ENCODE measurements at regions not wholly inside any gene's neighbourhood (a gene's known extent, or its start where the extent isn't known, plus 50 kb on each side); places are given as distances from the start of the nearest gene placed in this dataset.

GRCh38 chr7:155173905-155174304 lies 103.8 kb downstream of the HTR5A start:
- DNase-seq (ENCODE audit: low read depth): no peak
- no peak for TF ChIP-seq CTCF (conservative IDR thresholded peaks at IDR 0.05; ENCODE audit: low read depth, low read length)
- no peak overlapping the region for H3K4me3 ChIP-seq (ENCODE audit: low read depth, low read length)

GRCh38 chr7:155178096-155178495 lies 108.0 kb downstream of the HTR5A start:
- DNase-seq (ENCODE audit: low read depth): no peak

GRCh38 chr7:155181768-155182167 lies 111.6 kb downstream of the HTR5A start:
- DNase-seq (ENCODE audit: low read depth): no peak
- no peak overlapping the region for H3K4me3 ChIP-seq (ENCODE audit: low read depth, low read length)
- TF ChIP-seq CTCF (conservative IDR thresholded peaks at IDR 0.05; ENCODE audit: low read depth, low read length): no peak

More at GRCh38 chr7:155178096-155178495, 108.0 kb downstream of the HTR5A start:
- no peak overlapping the region for H3K4me3 ChIP-seq (ENCODE audit: low read depth, low read length)
- TF ChIP-seq CTCF (conservative IDR thresholded peaks at IDR 0.05; ENCODE audit: low read depth, low read length): no peak

GRCh38 chr7:155182406-155182970 lies 112.4 kb downstream of the HTR5A start:
- DNase-seq (ENCODE audit: low read depth): no peak
- H3K4me3 ChIP-seq (ENCODE audit: low read depth, low read length): no peak overlapping the region
- TF ChIP-seq CTCF (conservative IDR thresholded peaks at IDR 0.05; ENCODE audit: low read depth, low read length): no peak

GRCh38 chr7:155183655-155184054 lies 113.5 kb downstream of the HTR5A start:
- no peak for DNase-seq (ENCODE audit: low read depth)
- no peak overlapping the region for H3K4me3 ChIP-seq (ENCODE audit: low read depth, low read length)
- no peak for TF ChIP-seq CTCF (conservative IDR thresholded peaks at IDR 0.05; ENCODE audit: low read depth, low read length)

- no peak for TF ChIP-seq CTCF (conservative IDR thresholded peaks at IDR 0.05; ENCODE audit: low read depth, low read length)
- no peak for DNase-seq (ENCODE audit: low read depth)
- H3K4me3 ChIP-seq (ENCODE audit: low read depth, low read length): no peak overlapping the region
These were observed 112.8 kb upstream of the INSIG1 start for GRCh38 chr7:155184923-155185322.

GRCh38 chr7:155187061-155187785 lies 110.5 kb upstream of the INSIG1 start:
- no peak for TF ChIP-seq CTCF (conservative IDR thresholded peaks at IDR 0.05; ENCODE audit: low read depth, low read length)
- DNase-seq (ENCODE audit: low read depth): no peak
- H3K4me3 ChIP-seq (ENCODE audit: low read depth, low read length): no peak overlapping the region
